GM23338 (cell line): ENCODE measurements at regions not wholly inside any gene's neighbourhood (a gene's known extent, or its start where the extent isn't known, plus 50 kb on each side); places are given as distances from the start of the nearest gene placed in this dataset.

Source experiments
- EZH2phosphoT487 ChIP-seq: fragments of 200-600 bp; sonication (generic); IDR thresholded peaks from one replicate; pipeline ENCODE4 v1.8.1; 2018; ENCODE audit warnings: antibody characterized with exemption; ENCODE audit not compliant: unreplicated experiment
- POLR2AphosphoS5 ChIP-seq: IDR thresholded peaks from 2 replicates; pipeline ENCODE4 v1.6.1; 2016; ENCODE audit warnings: antibody characterized with exemption, low read depth
- REST ChIP-seq: IDR thresholded peaks from one replicate; pipeline ENCODE4 v1.6.1; 2018; ENCODE audit warnings: antibody characterized with exemption; ENCODE audit not compliant: unreplicated experiment
- ZNF331 ChIP-seq: fragments of 250-450 bp; sonication (Bioruptor Pico); IDR thresholded peaks from 2 replicates; pipeline ENCODE4 v1.5.0; 2020; ENCODE audit warnings: low read depth, mild to moderate bottlenecking, moderate library complexity
- TF ChIP-seq, protein P1 (sequence below), 2 experiments: fragments of 200-600 bp in 1 of 2; sonication (generic) in 1 of 2; conservative IDR thresholded peaks; 2 replicates each; pipeline versions ENCODE4 v1.5.1 to v1.6.1; 2016 to 2017; ENCODE audit warnings: antibody characterized with exemption in 2 of 2, low read depth in 2 of 2, mild to moderate bottlenecking in 2 of 2, moderate library complexity in 1 of 2

DNA sequence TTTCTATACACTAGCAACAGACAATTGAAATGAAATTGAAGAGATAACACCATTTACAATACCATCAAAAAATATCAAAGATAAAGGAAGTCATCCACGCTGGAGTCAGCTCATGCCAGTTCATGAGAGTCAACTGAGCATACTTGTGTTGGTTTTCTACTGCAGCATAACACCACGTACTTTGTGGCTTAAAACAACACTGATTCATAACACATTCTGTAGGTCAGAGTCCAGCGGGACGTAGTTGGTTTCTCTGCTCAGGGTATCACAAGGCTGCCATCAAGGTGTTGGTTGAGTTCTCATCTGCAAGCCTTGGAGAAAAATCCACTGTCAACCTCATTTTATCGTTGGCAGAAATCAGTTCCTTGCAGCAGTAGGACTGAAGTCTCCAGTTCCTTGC lies 84.2 kb downstream of the TEX51 start:
- TF ChIP-seq, protein P1, sequence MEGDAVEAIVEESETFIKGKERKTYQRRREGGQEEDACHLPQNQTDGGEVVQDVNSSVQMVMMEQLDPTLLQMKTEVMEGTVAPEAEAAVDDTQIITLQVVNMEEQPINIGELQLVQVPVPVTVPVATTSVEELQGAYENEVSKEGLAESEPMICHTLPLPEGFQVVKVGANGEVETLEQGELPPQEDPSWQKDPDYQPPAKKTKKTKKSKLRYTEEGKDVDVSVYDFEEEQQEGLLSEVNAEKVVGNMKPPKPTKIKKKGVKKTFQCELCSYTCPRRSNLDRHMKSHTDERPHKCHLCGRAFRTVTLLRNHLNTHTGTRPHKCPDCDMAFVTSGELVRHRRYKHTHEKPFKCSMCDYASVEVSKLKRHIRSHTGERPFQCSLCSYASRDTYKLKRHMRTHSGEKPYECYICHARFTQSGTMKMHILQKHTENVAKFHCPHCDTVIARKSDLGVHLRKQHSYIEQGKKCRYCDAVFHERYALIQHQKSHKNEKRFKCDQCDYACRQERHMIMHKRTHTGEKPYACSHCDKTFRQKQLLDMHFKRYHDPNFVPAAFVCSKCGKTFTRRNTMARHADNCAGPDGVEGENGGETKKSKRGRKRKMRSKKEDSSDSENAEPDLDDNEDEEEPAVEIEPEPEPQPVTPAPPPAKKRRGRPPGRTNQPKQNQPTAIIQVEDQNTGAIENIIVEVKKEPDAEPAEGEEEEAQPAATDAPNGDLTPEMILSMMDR (conservative IDR thresholded peaks at IDR 0.05; ENCODE audit: low read depth in 2 of 2), result no peak
- no peak for TF ChIP-seq EZH2phosphoT487
- no peak for TF ChIP-seq ZNF331 (CRISPR knock-in tag)
- TF ChIP-seq REST, result no peak
- no peak for TF ChIP-seq POLR2AphosphoS5
